Keratinocyte (primary cell): ENCODE measurements at regions not wholly inside any gene's neighbourhood (a gene's known extent, or its start where the extent isn't known, plus 50 kb on each side); places are given as distances from the start of the nearest gene placed in this dataset.

Experiments
- CTCF ChIP-seq, 3 experiments: IDR thresholded peaks in 1 of 3; conservative IDR thresholded peaks in 1 of 3; optimal IDR thresholded peaks in 1 of 3; 2 replicates in 2 of 3; 3 replicates in 1 of 3; pipeline versions ENCODE3 to v1.5.1; 2011; ENCODE audit warnings: low read length in 3 of 3, mild to moderate bottlenecking in 3 of 3, moderate library complexity in 2 of 3, control low read depth in 1 of 3, inconsistent platforms in 1 of 3; ENCODE audit not compliant: insufficient read depth in 2 of 3; ENCODE audit errors: extremely low read depth in 1 of 3
- EZH2 ChIP-seq: IDR thresholded peaks from one replicate; pipeline ENCODE4 v1.6.1; 2012; ENCODE audit warnings: inconsistent platforms, mild to moderate bottlenecking, low read length, moderate library complexity

- TF ChIP-seq CTCF (optimal IDR thresholded peaks at IDR 0.05 in 1 of 3, IDR thresholded peaks at IDR 0.05 in 1 of 3, conservative IDR thresholded peaks at IDR 0.05 in 1 of 3; ENCODE audit: extremely low read depth in 1 of 3, insufficient read depth in 2 of 3, low read length in 3 of 3) = no peak
- TF ChIP-seq EZH2 = no peak
Observed at GRCh38 chr11:115606498-115607220, 102.4 kb upstream of the CADM1 start.
